ENCODE measurements at regions not wholly inside any gene's neighbourhood (a gene's known extent, or its start where the extent isn't known, plus 50 kb on each side); places are given as distances from the start of the nearest gene placed in this dataset.

DNA sequence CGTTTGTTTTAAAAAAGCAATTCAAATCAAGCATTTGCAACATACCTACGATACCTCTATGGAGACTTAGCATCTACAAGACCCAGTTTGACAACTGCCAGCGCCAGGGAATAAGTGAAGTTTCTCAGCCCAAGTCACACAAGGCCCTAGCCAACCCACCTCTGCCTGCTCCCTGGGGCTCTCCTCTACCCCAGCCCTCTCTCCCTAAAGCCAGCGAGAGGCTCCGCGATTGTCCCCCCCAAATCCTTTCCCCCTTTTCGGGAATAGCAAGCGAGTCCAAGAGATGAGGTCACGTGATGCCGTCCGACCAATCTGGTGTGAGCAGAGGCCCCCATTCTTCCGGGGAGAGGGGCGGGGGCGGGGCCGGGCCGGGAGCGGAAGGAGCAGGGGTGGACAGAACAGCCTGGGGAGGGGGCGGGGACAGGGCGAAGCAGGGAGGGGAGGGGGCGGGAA, 102.2 kb upstream of the RAB6C start:
- TF ChIP-seq, protein P1, sequence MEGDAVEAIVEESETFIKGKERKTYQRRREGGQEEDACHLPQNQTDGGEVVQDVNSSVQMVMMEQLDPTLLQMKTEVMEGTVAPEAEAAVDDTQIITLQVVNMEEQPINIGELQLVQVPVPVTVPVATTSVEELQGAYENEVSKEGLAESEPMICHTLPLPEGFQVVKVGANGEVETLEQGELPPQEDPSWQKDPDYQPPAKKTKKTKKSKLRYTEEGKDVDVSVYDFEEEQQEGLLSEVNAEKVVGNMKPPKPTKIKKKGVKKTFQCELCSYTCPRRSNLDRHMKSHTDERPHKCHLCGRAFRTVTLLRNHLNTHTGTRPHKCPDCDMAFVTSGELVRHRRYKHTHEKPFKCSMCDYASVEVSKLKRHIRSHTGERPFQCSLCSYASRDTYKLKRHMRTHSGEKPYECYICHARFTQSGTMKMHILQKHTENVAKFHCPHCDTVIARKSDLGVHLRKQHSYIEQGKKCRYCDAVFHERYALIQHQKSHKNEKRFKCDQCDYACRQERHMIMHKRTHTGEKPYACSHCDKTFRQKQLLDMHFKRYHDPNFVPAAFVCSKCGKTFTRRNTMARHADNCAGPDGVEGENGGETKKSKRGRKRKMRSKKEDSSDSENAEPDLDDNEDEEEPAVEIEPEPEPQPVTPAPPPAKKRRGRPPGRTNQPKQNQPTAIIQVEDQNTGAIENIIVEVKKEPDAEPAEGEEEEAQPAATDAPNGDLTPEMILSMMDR (IDR thresholded peaks at IDR 0.05; ENCODE audit: borderline replicate concordance), result no peak
- H3K27ac ChIP-seq (replicated peaks), result peak overlapping the region; percentile 74
- no peaks in the 10 kb centered on the region for H3K27me3 ChIP-seq (ENCODE audit: low read depth)
- H3K36me3 ChIP-seq, result no peaks in the 10 kb centered on the region
- peaks cover 16% of the 10 kb centered on the region for H3K4me1 ChIP-seq
- DNase-seq, result peak; percentile 94
- H3K9me3 ChIP-seq (replicated peaks), result no peaks in the 10 kb centered on the region
- intact Hi-C loops (cut with micrococcal nuclease), result no loop called here
- peak overlapping the region; percentile 76 for H3K4me3 ChIP-seq

DNA sequence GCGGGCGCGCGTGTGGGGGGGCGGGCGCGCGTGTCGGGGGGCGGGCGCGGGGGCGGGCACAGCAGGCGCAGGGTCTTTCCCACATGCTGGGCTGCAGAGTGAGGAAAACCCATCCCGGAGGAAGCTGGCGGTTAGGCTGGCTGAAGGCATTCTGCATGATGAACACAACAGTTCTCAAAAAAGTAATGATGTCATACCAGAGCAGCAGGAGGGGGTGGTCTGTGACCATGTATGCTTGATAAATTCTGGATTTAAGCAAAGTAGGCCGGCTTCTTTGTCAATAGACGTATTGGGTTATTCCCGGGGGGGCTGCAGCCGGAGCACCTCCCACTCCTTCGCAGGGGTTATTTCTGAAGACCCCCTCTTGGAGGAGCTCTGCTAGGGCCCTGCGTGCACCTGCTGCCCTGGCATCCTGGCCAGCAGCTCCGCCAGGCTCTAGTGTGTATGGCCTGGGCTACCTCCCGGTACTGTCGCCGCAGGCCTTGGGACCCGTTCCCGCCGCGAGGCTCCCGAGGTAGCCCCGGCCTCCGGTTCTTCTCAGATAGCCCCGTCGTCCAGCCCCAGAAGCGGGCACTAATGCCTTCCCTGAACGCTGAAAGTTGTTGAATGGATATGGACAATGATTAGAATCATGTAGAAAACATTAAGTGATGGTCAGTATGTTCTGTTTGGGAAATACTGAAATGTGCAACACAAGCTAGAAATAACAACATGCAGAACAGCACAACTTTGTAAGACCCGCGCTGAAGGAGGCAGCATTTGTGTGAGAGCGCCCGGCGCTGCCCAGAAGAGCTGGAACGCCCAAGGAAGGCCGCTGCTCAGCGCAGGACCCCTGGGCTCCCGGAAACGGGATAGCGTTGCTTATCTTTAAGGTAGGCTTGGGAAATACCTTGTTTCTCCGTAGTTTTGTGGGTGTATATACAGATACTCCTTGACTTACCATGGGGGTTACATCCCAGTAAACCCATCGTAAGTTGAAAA, 101.4 kb upstream of the RAB6C start:
- Histone ChIP-seq H3K4me1 (peaks cover 16% of the 10 kb centered on the region), H3K36me3 (no peaks in the 10 kb centered on the region), H3K27me3 (ENCODE audit: low read depth) (peaks cover 2% of the 10 kb centered on the region), H3K9me3 (replicated peaks) (no peaks in the 10 kb centered on the region), H3K4me3 (peak overlapping the region; percentile 76), H3K27ac (replicated peaks) (peak overlapping the region; percentile 76)
- intact Hi-C loops (cut with micrococcal nuclease), result no loop called here
- TF ChIP-seq, protein P1 (IDR thresholded peaks at IDR 0.05; ENCODE audit: borderline replicate concordance), result no peak
- peak; percentile 26 for DNase-seq

DNA sequence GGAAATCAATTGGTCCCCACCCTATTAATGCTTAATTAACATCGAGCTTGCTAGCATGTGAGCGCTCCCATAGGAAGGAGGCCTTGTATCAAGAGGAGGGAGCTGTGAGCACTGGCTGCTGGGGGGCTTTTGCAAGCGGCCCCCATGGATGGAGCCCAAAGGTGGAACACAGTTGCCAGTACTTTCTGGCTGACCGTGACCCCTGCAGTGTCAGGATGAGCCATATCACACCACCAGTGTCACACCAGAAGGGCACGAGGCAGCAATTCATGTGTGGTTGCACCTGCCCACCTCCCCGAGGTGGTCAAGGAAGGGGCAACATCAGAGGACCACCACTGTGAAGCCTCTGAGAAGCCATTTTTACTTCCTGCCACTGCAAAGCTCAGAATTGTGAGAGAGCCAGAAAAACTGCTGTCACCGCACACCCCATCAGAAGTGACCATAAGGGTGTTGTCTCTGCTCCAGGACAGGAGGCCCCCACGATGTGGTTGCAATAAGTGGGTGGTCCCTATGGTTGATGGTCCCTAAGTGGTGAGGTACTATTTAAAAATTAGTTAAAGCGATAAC, 99.8 kb upstream of the RAB6C start:
- DNase-seq, result no peak
- Histone ChIP-seq H3K9me3 (replicated peaks) (no peaks in the 10 kb centered on the region), H3K27me3 (ENCODE audit: low read depth) (peaks cover 16% of the 10 kb centered on the region), H3K4me1 (peaks cover 16% of the 10 kb centered on the region), H3K27ac (replicated peaks) (no peak overlapping the region), H3K4me3 (no peak overlapping the region), H3K36me3 (no peaks in the 10 kb centered on the region)
- intact Hi-C loops (cut with micrococcal nuclease), result no loop called here
- TF ChIP-seq, protein P1 (IDR thresholded peaks at IDR 0.05; ENCODE audit: borderline replicate concordance), result no peak

DNA sequence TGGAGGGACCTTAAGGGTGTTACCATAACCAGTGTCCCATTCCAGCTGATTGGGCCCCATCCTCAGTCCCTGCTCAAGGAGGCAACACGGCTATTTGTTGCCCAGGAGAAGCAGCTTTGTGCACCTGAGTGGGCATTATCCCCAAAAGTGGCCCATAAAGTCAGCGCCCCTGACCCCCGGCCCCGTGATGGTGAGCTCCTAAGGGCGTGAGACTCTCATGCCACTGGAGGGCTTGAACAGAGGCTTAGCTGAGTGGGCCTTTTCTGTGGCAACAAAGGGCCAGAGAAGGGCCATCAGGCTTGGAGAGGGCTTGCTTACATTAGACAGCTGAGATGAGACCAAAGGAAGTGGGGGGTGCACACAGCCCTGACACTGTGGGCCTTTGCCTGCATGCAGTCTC, 99.2 kb upstream of the RAB6C start:
- no peak for DNase-seq
- no peaks in the 10 kb centered on the region for H3K9me3 ChIP-seq (replicated peaks)
- TF ChIP-seq, protein P1 (IDR thresholded peaks at IDR 0.05; ENCODE audit: borderline replicate concordance), result no peak
- intact Hi-C loops (cut with micrococcal nuclease), result no loop called here
- peaks cover 17% of the 10 kb centered on the region for H3K27me3 ChIP-seq (ENCODE audit: low read depth)
- no peaks in the 10 kb centered on the region for H3K36me3 ChIP-seq
- H3K27ac ChIP-seq (replicated peaks), result no peak overlapping the region
- H3K4me3 ChIP-seq, result no peak overlapping the region
- peaks cover 16% of the 10 kb centered on the region for H3K4me1 ChIP-seq

DNA sequence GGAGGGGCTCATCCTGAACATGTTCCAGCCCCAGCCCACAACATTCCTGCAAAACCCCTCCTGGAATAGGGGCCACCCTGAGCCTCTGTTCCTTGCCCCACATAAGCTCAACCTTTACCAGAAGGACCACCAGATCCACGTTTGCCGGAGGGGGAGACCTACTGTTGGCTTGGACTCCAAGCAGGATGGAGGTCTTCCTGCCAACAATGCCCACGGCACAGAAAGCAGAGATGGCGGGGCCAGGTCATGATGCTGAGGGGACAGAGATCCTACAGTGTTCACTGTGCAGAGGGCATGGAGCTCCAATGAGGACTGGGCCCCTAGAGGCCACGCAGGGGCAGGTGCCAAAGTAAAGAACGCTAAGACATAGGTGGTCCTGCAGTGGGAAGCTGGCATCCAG, 98.5 kb upstream of the RAB6C start:
- peaks cover 16% of the 10 kb centered on the region for H3K4me1 ChIP-seq
- no peak overlapping the region for H3K27ac ChIP-seq (replicated peaks)
- H3K4me3 ChIP-seq, result no peak overlapping the region
- TF ChIP-seq, protein P1 (IDR thresholded peaks at IDR 0.05; ENCODE audit: borderline replicate concordance), result no peak
- intact Hi-C loops (cut with micrococcal nuclease), result no loop called here
- no peaks in the 10 kb centered on the region for H3K9me3 ChIP-seq (replicated peaks)
- DNase-seq, result no peak
- no peaks in the 10 kb centered on the region for H3K36me3 ChIP-seq
- H3K27me3 ChIP-seq (ENCODE audit: low read depth), result peaks cover 17% of the 10 kb centered on the region

All from left ventricle myocardium inferior (tissue), 1 donor.